ENCODE measurements at regions not wholly inside any gene's neighbourhood (a gene's known extent, or its start where the extent isn't known, plus 50 kb on each side); places are given as distances from the start of the nearest gene placed in this dataset.

DNA sequence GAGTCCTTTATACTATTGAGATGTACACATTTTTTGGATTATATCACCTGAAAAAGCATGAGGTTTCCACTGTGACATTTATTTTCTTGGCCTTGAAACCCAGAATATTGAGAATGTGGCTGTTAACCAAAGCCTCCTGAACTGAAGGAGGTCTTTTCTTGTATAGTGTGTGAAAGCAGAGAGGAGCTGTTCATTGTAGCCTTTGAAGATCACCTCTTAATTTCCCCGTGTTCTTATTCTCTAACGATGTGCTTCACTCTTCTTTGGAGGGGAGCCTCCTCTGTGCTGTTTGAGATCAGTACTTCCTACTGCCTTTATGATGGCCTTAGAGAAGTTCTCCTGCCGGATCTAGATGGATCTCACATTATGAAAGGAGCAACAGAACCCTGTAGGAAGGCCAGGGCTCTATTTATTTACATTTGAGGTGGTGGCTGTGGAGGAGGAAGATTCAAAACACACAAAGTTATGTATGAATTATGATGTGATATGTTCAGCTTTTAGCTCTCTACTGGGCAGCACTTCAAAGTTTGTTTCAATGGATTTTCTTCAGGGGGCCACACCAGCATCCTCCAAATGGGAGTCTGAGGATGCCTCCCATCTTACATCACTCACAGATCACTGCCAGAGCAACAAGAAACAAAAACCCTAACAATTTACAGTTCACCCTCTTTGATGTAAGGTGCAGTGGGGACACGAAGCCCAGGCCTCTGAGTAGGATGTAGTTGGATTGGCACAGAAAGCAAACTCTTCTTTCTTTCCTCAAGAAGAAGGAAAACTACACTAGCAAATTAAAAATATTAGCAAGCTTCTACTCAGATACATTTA lies 322.3 kb downstream of the DLEU7 start:
- H2BK120ac ChIP-seq (ENCODE audit: low read depth, low read length): no peak overlapping the region
- 0 out of 2 replicates have a peak overlapping the region, but pooled peaks have one; percentile 2 for H3K18ac ChIP-seq (ENCODE audit: low read depth, low read length)
- no peak overlapping the region for H3K4me3 ChIP-seq (ENCODE audit: insufficient read depth, low read depth, low read length)
- WGBS, 2 experiments (ENCODE audit: extremely low coverage in 2 of 2, insufficient read length in 1 of 2): 13% methylated on average over 1 of the region's 4 CpGs; no CpG with 5 or more reads in 1 of the 2 experiments
- BruUV-seq (replicated peaks): no TSS peak
- no peaks in the 10 kb centered on the region for H3K27me3 ChIP-seq (ENCODE audit: control insufficient read depth, insufficient read depth, low read length)
- no peak overlapping the region; the same call in 1 of the 2 replicates for H2AK5ac ChIP-seq (ENCODE audit: low read depth, low read length)
- H4K5ac ChIP-seq (ENCODE audit: low read depth, low read length): no peak overlapping the region
- H3K4ac ChIP-seq (ENCODE audit: low read depth, low read length): peak overlapping the region; percentile 29; the same call in 1 of the 2 replicates
- H3K9me3 ChIP-seq (ENCODE audit: control insufficient read depth, insufficient read depth, low read length): no peaks in the 10 kb centered on the region
- H3K79me1 ChIP-seq (ENCODE audit: low read depth in 1 of 2, low read length in 2 of 2): no peaks in the 10 kb centered on the region
- DNase-seq: no peak
- H3K56ac ChIP-seq (ENCODE audit: extremely low read depth, insufficient read depth, low read length): no peak overlapping the region
- H3K9ac ChIP-seq (ENCODE audit: low read depth, low read length): no peak overlapping the region
- H3K14ac ChIP-seq (replicated peaks; ENCODE audit: low read depth, low read length): no peak overlapping the region; the same call in 1 of the 2 replicates
- intact Hi-C loops (cut with micrococcal nuclease) (no loop called here), in situ Hi-C loops (cut with MboI; ENCODE audit: low sequenced_read_pairs) (loop anchor here (10.0 kb wide), 2 partner anchors 536 to 846 kb away; no protein-coding TSS in a partner anchor), dilution Hi-C loops (cut with HindIII; ENCODE audit: low sequenced_read_pairs, unreplicated experiment) (no loop called here)
- ChIA-PET POLR2A (ENCODE audit: unreplicated experiment) (no interaction called here), CTCF (interaction anchor here (0.5 kb wide), 1 partner anchor 568 kb away, joined by 5 read pairs; no protein-coding TSS in a partner anchor)
- H4K8ac ChIP-seq (ENCODE audit: low read depth in 2 of 2, low read length in 2 of 2): no peak overlapping the region
- no peaks in the 10 kb centered on the region for H4K20me1 ChIP-seq (ENCODE audit: insufficient read depth, low read length)
- no peak overlapping the region for H3K23ac ChIP-seq (ENCODE audit: low read depth, low read length)
- H2AFZ ChIP-seq (replicated peaks; ENCODE audit: low read length, poor library complexity): no peak overlapping the region
- no peak overlapping the region for H2BK15ac ChIP-seq (ENCODE audit: low read depth, low read length)
- H2BK20ac ChIP-seq (ENCODE audit: low read depth, low read length): peak overlapping the region; percentile 28; the same call in 1 of the 2 replicates
- no peaks in the 10 kb centered on the region for H3K36me3 ChIP-seq (ENCODE audit: control insufficient read depth, insufficient read depth, low read length)
- peaks cover 2% of the 10 kb centered on the region; the same call in 1 of the 2 replicates for H3K9me1 ChIP-seq (ENCODE audit: insufficient read depth, low read length)
- peak; percentile 10 for ATAC-seq (ENCODE audit: low read depth)
- peaks cover 13% of the 10 kb centered on the region for H3K4me1 ChIP-seq (ENCODE audit: control insufficient read depth, insufficient read depth, low read length)
- H2BK5ac ChIP-seq (ENCODE audit: low read depth, low read length, poor library complexity, severe bottlenecking): no peak overlapping the region
- no peak overlapping the region; the same call in 1 of the 2 replicates for H4K91ac ChIP-seq (ENCODE audit: insufficient read depth, low read depth, low read length)
- H3K27ac ChIP-seq (ENCODE audit: insufficient read depth, low read length): peak overlapping the region; percentile 28; the same call in 1 of the 2 replicates
- TF ChIP-seq POLR2A (IDR thresholded peaks at IDR 0.05; ENCODE audit: low read depth, low read length): no peak
- TF ChIP-seq RAD21 (IDR thresholded peaks at IDR 0.05; ENCODE audit: low read length): no peak
- no peak for TF ChIP-seq BHLHE40 (IDR thresholded peaks at IDR 0.05; ENCODE audit: low read depth, low read length)
- no peak for TF ChIP-seq RFX5 (IDR thresholded peaks at IDR 0.05; ENCODE audit: low read depth, low read length)
- no peak overlapping the region for H2AK9ac ChIP-seq (replicated peaks; ENCODE audit: low read depth, low read length, poor library complexity)
- no peak overlapping the region; the same call in 1 of the 2 replicates for H3K4me2 ChIP-seq (ENCODE audit: low read depth, low read length)
